ENCODE measurements at regions not wholly inside any gene's neighbourhood (a gene's known extent, or its start where the extent isn't known, plus 50 kb on each side); places are given as distances from the start of the nearest gene placed in this dataset.

- Mint-ChIP-seq H3K4me3 (no peak overlapping the region), H3K36me3 (no peaks in the 10 kb centered on the region), H3K27ac (no peak overlapping the region), H3K9me3 (peaks cover 10% of the 10 kb centered on the region), H3K27me3 (ENCODE audit: low read depth) (no peaks in the 10 kb centered on the region), H3K4me1 (no peaks in the 10 kb centered on the region)
- no peak for DNase-seq (ENCODE audit: low spot score)
- no peak for ATAC-seq
- ChIA-PET POLR2A (no interaction called here), CTCF (no interaction called here)
- no peak for TF ChIP-seq EMX1 (CRISPR knock-in tag; IDR thresholded peaks at IDR 0.05)
- TF ChIP-seq HMGA2 (CRISPR knock-in tag; IDR thresholded peaks at IDR 0.05): no peak
- no peak for TF ChIP-seq TP53 (CRISPR knock-in tag; IDR thresholded peaks at IDR 0.05)
- no peak for TF ChIP-seq JUN (CRISPR knock-in tag; IDR thresholded peaks at IDR 0.05)
- TF ChIP-seq MAX (CRISPR knock-in tag; IDR thresholded peaks at IDR 0.05): no peak
- TF ChIP-seq, protein P1, sequence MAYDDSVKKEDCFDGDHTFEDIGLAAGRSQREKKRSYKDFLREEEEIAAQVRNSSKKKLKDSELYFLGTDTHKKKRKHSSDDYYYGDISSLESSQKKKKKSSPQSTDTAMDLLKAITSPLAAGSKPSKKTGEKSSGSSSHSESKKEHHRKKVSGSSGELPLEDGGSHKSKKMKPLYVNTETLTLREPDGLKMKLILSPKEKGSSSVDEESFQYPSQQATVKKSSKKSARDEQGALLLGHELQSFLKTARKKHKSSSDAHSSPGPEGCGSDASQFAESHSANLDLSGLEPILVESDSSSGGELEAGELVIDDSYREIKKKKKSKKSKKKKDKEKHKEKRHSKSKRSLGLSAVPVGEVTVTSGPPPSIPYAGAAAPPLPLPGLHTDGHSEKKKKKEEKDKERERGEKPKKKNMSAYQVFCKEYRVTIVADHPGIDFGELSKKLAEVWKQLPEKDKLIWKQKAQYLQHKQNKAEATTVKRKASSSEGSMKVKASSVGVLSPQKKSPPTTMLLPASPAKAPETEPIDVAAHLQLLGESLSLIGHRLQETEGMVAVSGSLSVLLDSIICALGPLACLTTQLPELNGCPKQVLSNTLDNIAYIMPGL (CRISPR knock-in tag; IDR thresholded peaks at IDR 0.05): no peak
- no peak for TF ChIP-seq E2F4 (CRISPR knock-in tag; IDR thresholded peaks at IDR 0.05; ENCODE audit: borderline replicate concordance, low read depth)
- no peak for TF ChIP-seq ARID4B (CRISPR knock-in tag; IDR thresholded peaks at IDR 0.05; ENCODE audit: borderline replicate concordance)
- TF ChIP-seq ZNF425 (CRISPR knock-in tag; conservative IDR thresholded peaks at IDR 0.05): no peak
- no peak for TF ChIP-seq ELF4 (CRISPR knock-in tag; IDR thresholded peaks at IDR 0.05; ENCODE audit: low read depth)
- TF ChIP-seq, protein P2, sequence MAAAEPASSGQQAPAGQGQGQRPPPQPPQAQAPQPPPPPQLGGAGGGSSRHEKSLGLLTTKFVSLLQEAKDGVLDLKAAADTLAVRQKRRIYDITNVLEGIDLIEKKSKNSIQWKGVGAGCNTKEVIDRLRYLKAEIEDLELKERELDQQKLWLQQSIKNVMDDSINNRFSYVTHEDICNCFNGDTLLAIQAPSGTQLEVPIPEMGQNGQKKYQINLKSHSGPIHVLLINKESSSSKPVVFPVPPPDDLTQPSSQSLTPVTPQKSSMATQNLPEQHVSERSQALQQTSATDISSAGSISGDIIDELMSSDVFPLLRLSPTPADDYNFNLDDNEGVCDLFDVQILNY (CRISPR knock-in tag; IDR thresholded peaks at IDR 0.05): no peak
- no peak for TF ChIP-seq ESRRA (CRISPR knock-in tag; IDR thresholded peaks at IDR 0.05; ENCODE audit: borderline replicate concordance)
Measured at GRCh38 chr4:127174201-127174600, 458.6 kb upstream of the INTU start.

DNA sequence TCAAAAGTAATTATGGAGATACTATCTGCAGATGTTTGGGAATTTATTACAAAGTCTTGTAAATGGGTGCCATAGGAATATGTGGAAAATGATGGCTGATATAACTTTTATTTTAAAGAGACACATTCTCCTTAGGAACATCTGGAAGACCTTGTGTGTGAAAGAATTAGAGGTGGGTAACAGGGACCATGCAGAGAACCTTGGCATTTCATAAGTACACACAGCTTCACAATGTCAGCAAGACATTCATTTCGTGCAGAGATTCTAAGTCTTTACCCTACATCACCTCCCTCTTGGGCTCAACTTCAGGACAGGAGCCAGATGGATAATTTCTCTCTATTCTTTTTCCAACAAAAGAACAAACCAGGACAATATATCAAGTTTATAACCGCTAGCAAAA, 458.1 kb upstream of the INTU start:
- Mint-ChIP-seq H3K27ac (no peak overlapping the region), H3K36me3 (no peaks in the 10 kb centered on the region), H3K27me3 (ENCODE audit: low read depth) (no peaks in the 10 kb centered on the region), H3K4me3 (no peak overlapping the region), H3K9me3 (peaks cover 6% of the 10 kb centered on the region; the same call in 1 of the 2 replicates), H3K4me1 (no peaks in the 10 kb centered on the region)
- ATAC-seq (no peak), DNase-seq (ENCODE audit: low spot score) (no peak)
- CTCF ChIA-PET: no interaction called here
- POLR2A ChIA-PET: no interaction called here
- TF ChIP-seq NFATC4 (CRISPR knock-in tag; IDR thresholded peaks at IDR 0.05) (no peak), ZNF138 (CRISPR knock-in tag; conservative IDR thresholded peaks at IDR 0.05) (no peak), ARID4B (CRISPR knock-in tag; IDR thresholded peaks at IDR 0.05; ENCODE audit: borderline replicate concordance) (no peak), SOX15 (CRISPR knock-in tag; IDR thresholded peaks at IDR 0.05) (no peak), SMAD4 (CRISPR knock-in tag; IDR thresholded peaks at IDR 0.05) (no peak), ZBTB43 (CRISPR knock-in tag; IDR thresholded peaks at IDR 0.05) (no peak)
- TF ChIP-seq, protein P3, sequence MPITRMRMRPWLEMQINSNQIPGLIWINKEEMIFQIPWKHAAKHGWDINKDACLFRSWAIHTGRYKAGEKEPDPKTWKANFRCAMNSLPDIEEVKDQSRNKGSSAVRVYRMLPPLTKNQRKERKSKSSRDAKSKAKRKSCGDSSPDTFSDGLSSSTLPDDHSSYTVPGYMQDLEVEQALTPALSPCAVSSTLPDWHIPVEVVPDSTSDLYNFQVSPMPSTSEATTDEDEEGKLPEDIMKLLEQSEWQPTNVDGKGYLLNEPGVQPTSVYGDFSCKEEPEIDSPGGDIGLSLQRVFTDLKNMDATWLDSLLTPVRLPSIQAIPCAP (CRISPR knock-in tag; IDR thresholded peaks at IDR 0.05): no peak
